CD4-positive, alpha-beta memory T cell (primary cell): ENCODE measurements at regions not wholly inside any gene's neighbourhood (a gene's known extent, or its start where the extent isn't known, plus 50 kb on each side); places are given as distances from the start of the nearest gene placed in this dataset.

Experiments used
- CTCF ChIA-PET: fragments of 350-600 bp; sonication (Branson Sonifier 250); formaldehyde crosslinking; loops from one replicate; lab custom pipeline; 2021; ENCODE audit warnings: inconsistent platforms; ENCODE audit not compliant: partially characterized antibody; lab: Charles Lee
- POLR2A ChIA-PET: fragments of 350-600 bp; sonication (Branson Sonifier 250); formaldehyde crosslinking; loops from one replicate; lab custom pipeline; 2021; ENCODE audit not compliant: partially characterized antibody; lab: Charles Lee
- DNase-seq, 5 donors: peaks; one replicate each; pipeline versions ENCODE4 v3.0.0 to v3.0.0-alpha.2; 2020 to 2022; ENCODE audit warnings: mixed read lengths in 1 of 5
- H3K27ac ChIP-seq: one replicate; pipeline ENCODE4 v1.7.0; 2013; ENCODE audit warnings: low read depth, low read length
- H3K27me3 ChIP-seq: 2 replicates; pipeline ENCODE4 v1.7.0; 2013; ENCODE audit warnings: mild to moderate bottlenecking, low read length, moderate library complexity; ENCODE audit not compliant: insufficient read depth
- H3K36me3 ChIP-seq: 2 replicates; pipeline ENCODE4 v1.7.0; 2013; ENCODE audit warnings: mild to moderate bottlenecking, low read length, moderate library complexity; ENCODE audit not compliant: insufficient read depth
- H3K4me1 ChIP-seq: 2 replicates; pipeline ENCODE4 v1.7.0; 2013; ENCODE audit warnings: mild to moderate bottlenecking, low read length, moderate library complexity; ENCODE audit not compliant: insufficient read depth
- H3K4me3 ChIP-seq, 2 donors: one replicate each; pipeline ENCODE4 v1.7.0; 2013; ENCODE audit warnings: low read length in 2 of 2, mild to moderate bottlenecking in 1 of 2
- H3K9me3 ChIP-seq, 2 donors: one replicate each; pipeline ENCODE4 v1.7.0; 2013; ENCODE audit warnings: low read length in 2 of 2, control low read depth in 1 of 2; ENCODE audit not compliant: control insufficient read depth in 1 of 2
- H3K27ac Mint-ChIP-seq, 7 donors: one replicate each; pipeline ENCODE4 v1.8.0; 2020 to 2021; ENCODE audit warnings: mixed read lengths in 7 of 7, mild to moderate bottlenecking in 6 of 7, inconsistent platforms in 3 of 7, moderate library complexity in 3 of 7
- H3K27me3 Mint-ChIP-seq, 2 donors: one replicate each; pipeline ENCODE4 v1.8.0; 2020 to 2021; ENCODE audit warnings: mixed read lengths in 2 of 2
- H3K36me3 Mint-ChIP-seq, 2 donors: one replicate each; pipeline ENCODE4 v1.8.0; 2020 to 2021; ENCODE audit warnings: mixed read lengths in 2 of 2, inconsistent platforms in 1 of 2, mild to moderate bottlenecking in 1 of 2
- H3K4me1 Mint-ChIP-seq, 4 donors: one replicate each; pipeline ENCODE4 v1.8.0; 2020 to 2021; ENCODE audit warnings: mixed read lengths in 4 of 4, mild to moderate bottlenecking in 1 of 4
- H3K4me3 Mint-ChIP-seq, 8 donors: one replicate each; pipeline ENCODE4 v1.8.0; 2020 to 2021; ENCODE audit warnings: mixed read lengths in 8 of 8, mild to moderate bottlenecking in 7 of 8, moderate library complexity in 6 of 8, inconsistent platforms in 3 of 8
- H3K9me3 Mint-ChIP-seq, 8 donors: one replicate each; pipeline ENCODE4 v1.8.0; 2020 to 2021; ENCODE audit warnings: mixed read lengths in 8 of 8, mild to moderate bottlenecking in 5 of 8, inconsistent platforms in 3 of 8, moderate library complexity in 1 of 8
- intact Hi-C: fragments of 100-400 bp; cut with micrococcal nuclease; formaldehyde crosslinking; loops from one replicate; pipeline ENCODE4 v1.15.1; 2023

DNA sequence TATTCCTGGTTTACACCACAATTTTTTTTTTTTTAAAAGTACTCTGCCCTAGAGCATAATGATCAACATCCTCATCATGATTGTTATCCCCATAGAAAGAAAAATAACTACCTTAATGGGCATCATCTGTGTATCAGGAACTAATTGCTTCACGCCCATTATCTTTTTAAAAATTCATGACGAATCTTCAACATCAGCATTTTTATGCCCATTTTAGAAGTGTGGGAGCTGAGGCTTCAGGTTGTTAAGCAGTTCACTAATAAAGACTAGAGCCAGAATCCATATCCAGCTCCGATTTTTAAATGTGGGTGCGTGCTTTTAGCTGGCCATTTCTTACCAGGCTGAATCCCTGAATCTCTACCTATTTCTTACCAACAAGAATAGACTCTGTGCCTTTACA lies 92.9 kb upstream of the KCNA4 start:
- H3K27me3 Mint-ChIP-seq, result no peaks in the 10 kb centered on the region
- Histone ChIP-seq H3K9me3 (no peaks in the 10 kb centered on the region), H3K27ac (no peak overlapping the region), H3K27me3 (no peaks in the 10 kb centered on the region), H3K36me3 (no peaks in the 10 kb centered on the region), H3K4me1 (no peaks in the 10 kb centered on the region), H3K4me3 (no peak overlapping the region)
- H3K9me3 Mint-ChIP-seq, result peaks cover 0 to 2% (median 0%) of the 10 kb centered on the region in 8 donors
- no peaks in the 10 kb centered on the region for H3K4me1 Mint-ChIP-seq
- DNase-seq, result no peak
- intact Hi-C loops, result no loop called here
- no peak overlapping the region for H3K27ac Mint-ChIP-seq
- ChIA-PET CTCF (no interaction called here), POLR2A (no interaction called here)
- H3K36me3 Mint-ChIP-seq, result no peaks in the 10 kb centered on the region
- H3K4me3 Mint-ChIP-seq, result no peak overlapping the region

DNA sequence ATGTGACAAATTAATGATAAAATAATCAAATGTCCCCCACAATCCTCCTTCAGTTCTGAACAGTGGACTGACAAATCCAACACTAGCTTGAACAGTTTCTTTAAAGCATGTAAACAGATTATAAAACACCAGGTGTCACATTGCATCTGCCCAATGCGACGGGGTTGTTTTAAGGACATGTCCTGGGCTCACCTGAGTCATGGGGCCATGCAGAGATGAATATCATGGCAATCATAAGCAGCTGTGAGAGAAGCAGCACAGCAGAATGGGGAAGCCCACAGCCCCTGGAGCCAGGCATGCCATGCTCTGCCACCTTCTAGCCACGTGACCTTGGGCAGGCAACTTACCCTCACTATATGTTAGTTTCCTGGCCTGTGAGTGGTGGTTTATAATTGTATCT lies 93.9 kb upstream of the KCNA4 start:
- intact Hi-C loops, result no loop called here
- no peak for DNase-seq
- H3K27ac Mint-ChIP-seq, result no peak overlapping the region
- H3K4me1 Mint-ChIP-seq, result no peaks in the 10 kb centered on the region
- H3K9me3 Mint-ChIP-seq, result peaks cover 0 to 2% (median 0%) of the 10 kb centered on the region in 8 donors
- ChIA-PET POLR2A (no interaction called here), CTCF (no interaction called here)
- H3K36me3 Mint-ChIP-seq, result no peaks in the 10 kb centered on the region
- Histone ChIP-seq H3K27ac (no peak overlapping the region), H3K9me3 (no peaks in the 10 kb centered on the region), H3K4me3 (no peak overlapping the region), H3K36me3 (no peaks in the 10 kb centered on the region), H3K4me1 (no peaks in the 10 kb centered on the region), H3K27me3 (no peaks in the 10 kb centered on the region)
- no peaks in the 10 kb centered on the region for H3K27me3 Mint-ChIP-seq
- H3K4me3 Mint-ChIP-seq, result no peak overlapping the region

DNA sequence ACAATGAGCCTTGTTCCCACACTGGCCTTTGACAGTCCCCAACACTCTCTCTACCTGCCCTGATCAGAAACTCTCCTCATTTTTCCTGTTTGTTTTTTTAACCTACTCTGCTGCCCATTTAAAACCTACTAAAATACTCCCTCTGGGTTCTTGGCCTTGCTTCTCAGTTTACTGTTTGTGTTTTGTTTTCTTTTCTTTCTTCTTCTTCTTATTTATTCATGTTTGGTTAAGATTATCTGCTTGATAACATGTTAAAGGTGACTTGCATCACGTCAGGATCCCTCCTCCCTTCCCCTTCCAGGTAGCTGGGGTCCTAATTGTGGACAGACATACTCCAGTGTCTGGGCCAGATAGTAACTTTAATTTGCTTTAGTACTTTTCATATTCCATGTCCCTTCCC lies 95.0 kb upstream of the KCNA4 start:
- H3K27me3 ChIP-seq, result no peaks in the 10 kb centered on the region
- H3K4me1 Mint-ChIP-seq, result no peaks in the 10 kb centered on the region
- no peak overlapping the region for H3K4me3 ChIP-seq
- no peaks in the 10 kb centered on the region for H3K36me3 Mint-ChIP-seq
- no peaks in the 10 kb centered on the region for H3K27me3 Mint-ChIP-seq
- no peaks in the 10 kb centered on the region for H3K36me3 ChIP-seq
- H3K27ac ChIP-seq, result no peak overlapping the region
- H3K4me1 ChIP-seq, result no peaks in the 10 kb centered on the region
- H3K4me3 Mint-ChIP-seq, result no peak overlapping the region
- DNase-seq, result no peak
- ChIA-PET POLR2A (no interaction called here), CTCF (no interaction called here)
- H3K9me3 Mint-ChIP-seq, result no peaks in the 10 kb centered on the region
- no peaks in the 10 kb centered on the region for H3K9me3 ChIP-seq
- intact Hi-C loops, result no loop called here
- H3K27ac Mint-ChIP-seq, result no peak overlapping the region

DNA sequence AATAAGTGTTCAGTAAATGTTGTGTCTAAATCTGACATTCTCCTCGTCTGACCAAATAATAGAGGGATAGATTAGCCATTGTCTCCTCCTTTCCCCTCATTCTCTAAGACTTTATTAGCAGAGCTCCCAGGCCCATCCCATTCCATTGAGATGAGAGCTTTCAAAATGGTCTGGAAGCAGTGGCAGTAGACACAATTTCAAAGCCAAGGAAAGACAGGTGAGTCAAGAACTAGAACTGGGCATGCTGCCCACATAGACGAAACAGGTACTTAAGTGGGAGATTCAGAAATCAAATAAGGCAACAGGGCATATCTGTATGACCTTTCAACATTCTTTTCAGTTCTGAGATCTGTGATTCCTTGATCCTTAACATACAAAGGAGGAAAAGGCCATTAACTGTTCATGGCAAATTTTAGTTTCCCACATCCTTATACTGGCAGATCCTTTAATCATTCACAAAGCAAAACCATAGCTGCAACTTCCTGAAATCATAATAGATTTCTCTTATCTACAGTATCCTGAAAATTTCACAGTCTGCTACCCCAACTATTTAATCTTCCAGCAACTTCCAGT lies 96.6 kb upstream of the KCNA4 start:
- POLR2A ChIA-PET, result no interaction called here
- Mint-ChIP-seq H3K4me3 (no peak overlapping the region), H3K27me3 (peaks cover 0 to 2% of the 10 kb centered on the region in 2 donors), H3K4me1 (no peaks in the 10 kb centered on the region), H3K9me3 (no peaks in the 10 kb centered on the region), H3K36me3 (no peaks in the 10 kb centered on the region), H3K27ac (no peak overlapping the region)
- Histone ChIP-seq H3K4me1 (no peaks in the 10 kb centered on the region), H3K4me3 (no peak overlapping the region), H3K27me3 (no peaks in the 10 kb centered on the region), H3K9me3 (no peaks in the 10 kb centered on the region), H3K27ac (no peak overlapping the region), H3K36me3 (no peaks in the 10 kb centered on the region)
- intact Hi-C loops, result no loop called here
- CTCF ChIA-PET, result interaction anchor here (1.2 kb wide), 2 partner anchors 16 to 29 kb away, joined by 3 to 4 read pairs; no protein-coding TSS in a partner anchor
- no peak for DNase-seq

DNA sequence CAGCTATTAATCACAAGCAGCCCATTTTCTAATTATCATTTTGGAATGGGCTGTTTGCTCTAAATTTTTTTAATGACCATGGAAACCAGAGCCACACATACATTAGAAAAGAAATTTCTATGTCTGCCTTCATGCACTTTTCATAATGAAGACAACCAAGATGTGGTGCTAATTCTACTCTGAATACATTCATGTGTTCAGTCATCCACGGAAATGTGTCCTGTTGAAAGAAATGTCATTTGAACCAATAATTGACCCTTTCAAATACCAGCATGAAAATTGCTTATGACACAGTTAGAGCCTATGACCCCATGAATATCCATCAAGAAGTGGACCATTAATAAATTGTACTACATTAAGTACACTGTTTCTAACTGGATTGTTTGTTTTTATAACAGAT lies 99.7 kb upstream of the KCNA4 start:
- no peaks in the 10 kb centered on the region for H3K9me3 ChIP-seq
- H3K27ac ChIP-seq, result no peak overlapping the region
- intact Hi-C loops, result no loop called here
- DNase-seq, result no peak
- no peaks in the 10 kb centered on the region for H3K4me1 ChIP-seq
- no peak overlapping the region for H3K4me3 Mint-ChIP-seq
- no peaks in the 10 kb centered on the region for H3K4me1 Mint-ChIP-seq
- POLR2A ChIA-PET, result no interaction called here
- H3K27ac Mint-ChIP-seq, result no peak overlapping the region
- H3K27me3 ChIP-seq, result no peaks in the 10 kb centered on the region
- H3K4me3 ChIP-seq, result no peak overlapping the region
- H3K27me3 Mint-ChIP-seq, result peaks cover 0 to 2% of the 10 kb centered on the region in 2 donors
- no peaks in the 10 kb centered on the region for H3K36me3 Mint-ChIP-seq
- no peaks in the 10 kb centered on the region for H3K36me3 ChIP-seq
- H3K9me3 Mint-ChIP-seq, result peaks cover 0 to 2% (median 0%) of the 10 kb centered on the region in 8 donors
- CTCF ChIA-PET, result interaction anchor here (2.1 kb wide), 1 partner anchor 12 kb away, joined by 8 read pairs; no protein-coding TSS in a partner anchor

DNA sequence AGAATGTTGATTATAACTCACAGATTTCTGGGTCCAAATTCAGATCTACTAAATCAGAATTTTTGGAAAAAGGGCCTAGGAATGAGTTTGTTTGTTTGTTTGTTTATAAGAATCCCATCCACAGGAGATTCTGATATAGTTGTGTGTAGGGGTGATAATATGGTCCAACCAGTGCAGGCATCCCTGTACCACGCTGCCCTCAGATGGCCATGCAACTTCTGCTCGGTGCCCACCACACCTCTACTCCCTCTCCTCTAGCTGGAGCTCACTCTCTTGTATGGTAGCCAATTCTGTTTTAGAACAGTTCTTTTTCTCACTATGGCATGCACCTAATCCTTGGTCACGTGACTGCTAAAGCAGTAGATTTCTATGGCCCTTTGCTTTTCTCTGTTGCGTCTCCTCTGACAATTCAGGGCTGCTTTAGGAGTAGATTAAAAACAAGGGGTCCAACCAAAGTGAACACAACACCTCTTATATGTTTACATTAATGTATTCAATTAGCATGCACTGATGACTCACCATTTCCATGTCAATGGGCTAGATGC lies 103.3 kb upstream of the KCNA4 start:
- Mint-ChIP-seq H3K4me1 (no peaks in the 10 kb centered on the region), H3K27me3 (peaks cover 0 to 2% of the 10 kb centered on the region in 2 donors), H3K9me3 (peaks cover 0 to 2% (median 0%) of the 10 kb centered on the region in 8 donors), H3K4me3 (no peak overlapping the region), H3K36me3 (no peaks in the 10 kb centered on the region), H3K27ac (no peak overlapping the region)
- no peak overlapping the region for H3K27ac ChIP-seq
- H3K9me3 ChIP-seq, result no peaks in the 10 kb centered on the region
- POLR2A ChIA-PET, result no interaction called here
- no peak for DNase-seq
- H3K36me3 ChIP-seq, result no peaks in the 10 kb centered on the region
- intact Hi-C loops, result no loop called here
- CTCF ChIA-PET, result no interaction called here
- no peak overlapping the region for H3K4me3 ChIP-seq
- H3K4me1 ChIP-seq, result no peaks in the 10 kb centered on the region
- no peaks in the 10 kb centered on the region for H3K27me3 ChIP-seq

DNA sequence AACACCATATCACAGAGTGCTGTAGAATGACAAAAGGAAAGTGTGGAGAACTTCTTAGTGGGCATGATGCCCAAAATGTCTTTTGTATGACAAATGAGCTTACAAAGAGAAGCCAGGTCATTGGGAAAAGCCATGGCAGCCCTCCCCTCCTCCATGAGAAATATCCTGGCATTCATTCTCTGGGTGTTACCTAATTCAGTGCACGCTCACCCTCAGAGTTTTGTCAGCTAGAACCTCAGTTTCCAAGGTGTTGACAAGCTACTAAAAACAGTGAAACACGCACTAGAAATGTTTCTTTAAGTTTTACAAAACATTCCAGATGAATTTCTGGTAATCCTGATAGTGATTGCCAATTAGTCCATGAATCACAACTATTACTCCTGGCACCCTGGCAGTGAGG lies 105.4 kb upstream of the FSHB start:
- Histone ChIP-seq H3K27ac (no peak overlapping the region), H3K36me3 (no peaks in the 10 kb centered on the region), H3K27me3 (no peaks in the 10 kb centered on the region), H3K9me3 (no peaks in the 10 kb centered on the region), H3K4me3 (no peak overlapping the region), H3K4me1 (no peaks in the 10 kb centered on the region)
- Mint-ChIP-seq H3K4me1 (no peaks in the 10 kb centered on the region), H3K9me3 (no peaks in the 10 kb centered on the region), H3K27ac (no peak overlapping the region), H3K36me3 (no peaks in the 10 kb centered on the region), H3K4me3 (no peak overlapping the region), H3K27me3 (peaks cover 0 to 2% of the 10 kb centered on the region in 2 donors)
- DNase-seq, result no peak
- intact Hi-C loops, result no loop called here
- ChIA-PET CTCF (interaction anchor here (1.4 kb wide), 1 partner anchor 18 kb away, joined by 7 read pairs; no protein-coding TSS in a partner anchor), POLR2A (no interaction called here)
